ENCODE measurements at regions not wholly inside any gene's neighbourhood (a gene's known extent, or its start where the extent isn't known, plus 50 kb on each side); places are given as distances from the start of the nearest gene placed in this dataset.
A peak's percentile ranks its signal among the peaks of the same experiment; 100 is the strongest.
"Not testable (repeated sequence)": the region's sequence is repeated elsewhere in the genome, so short reads cannot be mapped to it uniquely, and the experiment has no call there.

GRCh38 chr10:55966101-55966500 is 395.0 kb downstream of the ZWINT start:
- Histone ChIP-seq H3K4me1 (ENCODE audit: insufficient read depth) (no peaks in the 10 kb centered on the region), H3K4me3 (ENCODE audit: low read depth, low read length) (no peak overlapping the region), H3K36me3 (ENCODE audit: insufficient read depth) (no peaks in the 10 kb centered on the region), H3K27ac (ENCODE audit: low read depth) (no peak overlapping the region)
- WGBS, result 41% methylated on average over 2 of the region's 2 CpGs
- DNase-seq (ENCODE audit: extremely low spot score), result no peak

DNA sequence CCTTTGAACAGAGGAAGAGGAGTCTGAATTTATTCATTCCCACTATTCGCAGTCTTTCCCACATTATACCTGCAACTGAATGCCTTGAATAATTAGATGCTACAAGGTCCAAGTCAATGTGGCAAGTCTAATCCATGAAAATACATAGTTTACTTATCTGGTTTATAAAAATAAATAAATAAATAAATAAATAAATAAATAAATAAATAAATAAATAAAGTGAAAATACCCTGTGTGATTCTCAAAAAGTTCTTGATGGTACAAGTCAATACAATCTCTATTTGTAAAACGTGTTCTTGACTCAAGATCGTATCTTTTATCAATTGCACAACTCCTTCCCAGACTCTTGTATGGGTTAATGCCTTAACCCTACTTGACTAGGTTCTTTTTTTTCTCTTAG is 417.7 kb downstream of the ZWINT start:
- Histone ChIP-seq H3K4me3 (ENCODE audit: low read depth, low read length) (no peak overlapping the region), H3K4me1 (ENCODE audit: insufficient read depth) (no peaks in the 10 kb centered on the region), H3K27ac (ENCODE audit: low read depth) (no peak overlapping the region), H3K36me3 (ENCODE audit: insufficient read depth) (no peaks in the 10 kb centered on the region)
- WGBS, result 87% methylated on average over 3 of the region's 3 CpGs
- DNase-seq (ENCODE audit: extremely low spot score), result no peak

GRCh38 chr10:55929291-55929690 is 431.8 kb downstream of the ZWINT start:
- no peak overlapping the region for H3K27ac ChIP-seq (ENCODE audit: low read depth)
- no peak overlapping the region for H3K4me3 ChIP-seq (ENCODE audit: low read depth, low read length)
- H3K4me1 ChIP-seq (ENCODE audit: insufficient read depth), result no peaks in the 10 kb centered on the region
- no peaks in the 10 kb centered on the region for H3K36me3 ChIP-seq (ENCODE audit: insufficient read depth)
- no peak for DNase-seq (ENCODE audit: extremely low spot score)
- 56% methylated on average over 1 of the region's 1 CpG for WGBS

DNA sequence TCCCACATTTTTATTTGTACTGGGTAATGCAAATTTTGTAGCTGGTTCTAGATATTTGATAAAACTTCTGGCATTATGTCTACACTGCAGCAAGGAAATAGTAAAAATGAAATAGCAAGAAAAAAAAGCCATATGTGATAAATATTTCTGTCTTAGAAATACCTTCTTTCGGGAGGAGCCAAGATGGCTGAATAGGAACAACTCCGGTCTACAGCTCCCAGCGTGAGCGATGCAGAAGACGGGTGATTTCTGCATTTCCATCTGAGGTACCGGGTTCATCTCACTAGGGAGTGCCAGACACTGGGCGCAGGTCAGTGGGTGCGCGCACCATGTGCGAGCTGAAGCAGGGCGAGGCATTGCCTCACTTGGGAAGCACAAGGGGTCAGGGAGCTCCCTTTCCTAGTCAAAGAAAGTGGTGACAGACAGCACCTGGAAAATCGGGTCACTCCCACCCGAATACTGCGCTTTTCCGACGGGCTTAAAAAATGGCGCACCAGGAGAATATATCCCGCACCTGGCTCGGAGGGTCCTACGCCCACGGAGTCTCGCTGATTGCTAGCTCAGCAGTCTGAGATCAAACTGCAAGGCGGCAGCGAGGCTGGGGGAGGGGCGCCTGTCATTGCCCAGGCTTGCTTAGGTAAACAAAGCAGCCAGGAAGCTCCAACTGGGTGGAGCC is 461.4 kb downstream of the ZWINT start:
- not testable (repeated sequence) for H3K36me3 ChIP-seq (ENCODE audit: insufficient read depth); H3K4me1 ChIP-seq (ENCODE audit: insufficient read depth); H3K27ac ChIP-seq (ENCODE audit: low read depth); DNase-seq (ENCODE audit: extremely low spot score); H3K4me3 ChIP-seq (ENCODE audit: low read depth, low read length)
- WGBS, result 82% methylated on average over 25 of the region's 25 CpGs

DNA sequence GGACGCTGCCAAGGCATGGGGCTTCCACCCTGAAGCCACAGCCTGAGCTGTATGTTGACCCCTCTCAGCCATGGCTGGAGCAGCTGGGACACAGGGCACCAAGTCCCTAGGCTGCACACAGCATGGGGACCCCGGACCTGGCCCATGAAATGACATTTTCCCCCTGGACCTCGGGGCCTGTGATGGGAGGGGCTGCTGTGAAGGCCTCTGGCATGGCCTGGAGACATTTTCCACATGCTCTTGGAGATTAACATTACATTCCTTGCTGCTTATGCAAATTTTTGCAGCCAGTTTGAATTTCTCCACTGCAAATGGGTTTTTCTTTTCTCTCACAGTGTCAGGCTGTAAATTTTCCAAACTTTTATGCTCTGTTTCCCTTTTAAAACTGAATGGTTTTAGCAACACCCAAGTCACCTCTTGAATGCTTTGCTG is 463.6 kb downstream of the ZWINT start:
- Histone ChIP-seq H3K36me3 (ENCODE audit: insufficient read depth) (no peaks in the 10 kb centered on the region), H3K27ac (ENCODE audit: low read depth) (no peak overlapping the region), H3K4me1 (ENCODE audit: insufficient read depth) (no peaks in the 10 kb centered on the region), H3K4me3 (ENCODE audit: low read depth, low read length) (no peak overlapping the region)
- DNase-seq (ENCODE audit: extremely low spot score), result no peak
- 43% methylated on average over 3 of the region's 3 CpGs for WGBS

- H3K36me3 ChIP-seq (ENCODE audit: insufficient read depth), result no peaks in the 10 kb centered on the region
- no peak for DNase-seq (ENCODE audit: extremely low spot score)
- no peak overlapping the region for H3K4me3 ChIP-seq (ENCODE audit: low read depth, low read length)
- no peaks in the 10 kb centered on the region for H3K4me1 ChIP-seq (ENCODE audit: insufficient read depth)
- WGBS, result 50% methylated on average over 1 of the region's 1 CpG
- no peak overlapping the region for H3K27ac ChIP-seq (ENCODE audit: low read depth)
Observed at GRCh38 chr10:55892276-55892675, 468.8 kb downstream of the ZWINT start.

GRCh38 chr10:55881588-55881987 is 479.5 kb downstream of the ZWINT start:
- DNase-seq (ENCODE audit: extremely low spot score), result no peak
- no peak overlapping the region for H3K27ac ChIP-seq (ENCODE audit: low read depth)
- no peaks in the 10 kb centered on the region for H3K36me3 ChIP-seq (ENCODE audit: insufficient read depth)
- no peak overlapping the region for H3K4me3 ChIP-seq (ENCODE audit: low read depth, low read length)
- H3K4me1 ChIP-seq (ENCODE audit: insufficient read depth), result no peaks in the 10 kb centered on the region

GRCh38 chr10:55873485-55873884 is 487.6 kb downstream of the ZWINT start:
- 46% methylated on average over 2 of the region's 2 CpGs for WGBS
- no peaks in the 10 kb centered on the region for H3K36me3 ChIP-seq (ENCODE audit: insufficient read depth)
- H3K4me1 ChIP-seq (ENCODE audit: insufficient read depth), result no peaks in the 10 kb centered on the region
- H3K4me3 ChIP-seq (ENCODE audit: low read depth, low read length), result no peak overlapping the region
- DNase-seq (ENCODE audit: extremely low spot score), result no peak
- no peak overlapping the region for H3K27ac ChIP-seq (ENCODE audit: low read depth)

DNA sequence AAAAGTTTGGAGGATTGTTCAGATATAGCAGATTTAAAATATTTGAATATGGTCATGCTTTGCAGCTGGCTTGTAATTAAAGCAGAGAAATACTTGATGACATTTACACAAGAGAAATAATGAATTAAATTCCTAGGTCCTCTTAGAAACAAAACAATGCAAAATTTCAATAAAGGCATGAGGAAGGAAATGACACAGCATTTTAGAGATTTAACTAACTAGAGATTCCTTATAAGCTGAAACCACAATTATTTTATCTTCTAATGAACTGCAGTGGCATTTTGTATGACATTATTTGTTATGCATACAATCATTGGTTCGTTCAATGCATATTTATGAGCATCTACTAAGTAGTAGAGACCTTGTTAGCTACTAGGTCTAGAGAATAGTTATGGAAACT is 490.9 kb downstream of the ZWINT start:
- Histone ChIP-seq H3K4me3 (ENCODE audit: low read depth, low read length) (no peak overlapping the region), H3K27ac (ENCODE audit: low read depth) (no peak overlapping the region), H3K4me1 (ENCODE audit: insufficient read depth) (no peaks in the 10 kb centered on the region), H3K36me3 (ENCODE audit: insufficient read depth) (no peaks in the 10 kb centered on the region)
- no peak for DNase-seq (ENCODE audit: extremely low spot score)
- 65% methylated on average over 1 of the region's 1 CpG for WGBS

- no peak for DNase-seq (ENCODE audit: extremely low spot score)
- Histone ChIP-seq H3K4me1 (ENCODE audit: insufficient read depth) (no peaks in the 10 kb centered on the region), H3K27ac (ENCODE audit: low read depth) (no peak overlapping the region), H3K36me3 (ENCODE audit: insufficient read depth) (no peaks in the 10 kb centered on the region), H3K4me3 (ENCODE audit: low read depth, low read length) (no peak overlapping the region)
- WGBS, result 9% methylated on average over 1 of the region's 1 CpG
Observed at GRCh38 chr10:55867848-55868247, 493.2 kb downstream of the ZWINT start.

DNA sequence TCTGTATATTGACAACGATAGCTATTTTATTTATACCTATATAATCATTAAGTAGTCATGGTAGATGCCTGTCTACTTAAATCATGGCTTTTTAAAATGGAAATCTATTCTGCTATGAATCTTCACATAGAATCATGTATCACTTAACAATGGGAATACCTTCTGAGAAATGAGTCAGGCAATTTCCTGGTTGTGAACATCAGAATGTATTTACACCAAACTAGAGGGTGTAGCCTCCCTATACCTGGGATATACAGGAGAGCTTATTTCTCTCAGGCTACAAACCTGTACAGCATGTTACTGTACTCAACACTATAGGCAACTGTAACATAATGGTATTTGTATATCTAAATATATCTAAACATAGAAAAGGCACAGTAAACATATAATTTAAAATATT is 502.3 kb downstream of the ZWINT start:
- DNase-seq (ENCODE audit: extremely low spot score), result no peak
- Histone ChIP-seq H3K4me1 (ENCODE audit: insufficient read depth) (no peaks in the 10 kb centered on the region), H3K27ac (ENCODE audit: low read depth) (no peak overlapping the region), H3K36me3 (ENCODE audit: insufficient read depth) (no peaks in the 10 kb centered on the region), H3K4me3 (ENCODE audit: low read depth, low read length) (no peak overlapping the region)
- 61% methylated on average over 1 of the region's 1 CpG for WGBS

DNA sequence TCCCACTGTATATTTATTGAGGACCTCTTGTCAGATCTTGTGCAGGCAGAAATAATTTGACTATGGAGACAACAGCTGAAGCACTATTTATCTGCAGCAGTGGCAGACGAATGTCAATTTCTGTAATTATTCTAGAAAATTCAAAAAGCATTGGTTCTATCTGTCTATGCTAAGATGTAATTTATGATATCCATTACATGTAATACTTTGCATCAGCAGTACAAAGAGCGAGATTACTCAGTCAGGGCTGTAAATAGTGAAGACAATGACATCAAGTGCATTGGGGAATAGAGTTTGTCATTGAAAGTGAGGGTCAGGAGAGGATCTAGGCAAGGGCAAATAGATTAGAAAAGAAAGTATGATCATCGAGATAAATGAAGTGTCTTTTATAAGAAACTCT is 508.2 kb downstream of the ZWINT start:
- H3K4me1 ChIP-seq (ENCODE audit: insufficient read depth), result no peaks in the 10 kb centered on the region
- 77% methylated on average over 3 of the region's 3 CpGs for WGBS
- no peak overlapping the region for H3K4me3 ChIP-seq (ENCODE audit: low read depth, low read length)
- no peak for DNase-seq (ENCODE audit: extremely low spot score)
- H3K27ac ChIP-seq (ENCODE audit: low read depth), result no peak overlapping the region
- no peaks in the 10 kb centered on the region for H3K36me3 ChIP-seq (ENCODE audit: insufficient read depth)

- Histone ChIP-seq H3K4me3 (ENCODE audit: low read depth, low read length) (no peak overlapping the region), H3K36me3 (ENCODE audit: insufficient read depth) (no peaks in the 10 kb centered on the region), H3K27ac (ENCODE audit: low read depth) (no peak overlapping the region), H3K4me1 (ENCODE audit: insufficient read depth) (no peaks in the 10 kb centered on the region)
- no peak for DNase-seq (ENCODE audit: extremely low spot score)
- 84% methylated on average over 2 of the region's 2 CpGs for WGBS
Observed at GRCh38 chr10:55837273-55837672, 523.8 kb downstream of the ZWINT start.

- H3K27ac ChIP-seq (ENCODE audit: low read depth), result peak overlapping the region; percentile 18
- H3K36me3 ChIP-seq (ENCODE audit: insufficient read depth), result no peaks in the 10 kb centered on the region
- WGBS, result 59% methylated on average over 1 of the region's 1 CpG
- H3K4me1 ChIP-seq (ENCODE audit: insufficient read depth), result no peaks in the 10 kb centered on the region
- DNase-seq (ENCODE audit: extremely low spot score), result no peak
- no peak overlapping the region for H3K4me3 ChIP-seq (ENCODE audit: low read depth, low read length)
Observed at GRCh38 chr10:55822096-55822495, 539.0 kb downstream of the ZWINT start.

GRCh38 chr10:55820478-55820877 is 540.6 kb downstream of the ZWINT start:
- WGBS, result 79% methylated on average over 4 of the region's 4 CpGs
- Histone ChIP-seq H3K36me3 (ENCODE audit: insufficient read depth) (no peaks in the 10 kb centered on the region), H3K27ac (ENCODE audit: low read depth) (no peak overlapping the region), H3K4me3 (ENCODE audit: low read depth, low read length) (no peak overlapping the region), H3K4me1 (ENCODE audit: insufficient read depth) (no peaks in the 10 kb centered on the region)
- DNase-seq (ENCODE audit: extremely low spot score), result no peak

All from urinary bladder (tissue), 3 donors.